Osteocyte (in vitro differentiated cells): ENCODE measurements at regions not wholly inside any gene's neighbourhood (a gene's known extent, or its start where the extent isn't known, plus 50 kb on each side); places are given as distances from the start of the nearest gene placed in this dataset.
A peak's percentile ranks its signal among the peaks of the same experiment; 100 is the strongest.

Experiments used
- DNase-seq: peaks from one replicate; pipeline ENCODE4 v3.0.0; 2021; ENCODE audit warnings: mixed read lengths; ENCODE audit not compliant: unreplicated experiment; ENCODE audit errors: extremely low spot score
- H3K27ac Mint-ChIP-seq: one replicate; pipeline ENCODE4 v1.8.0; 2021; ENCODE audit warnings: mild to moderate bottlenecking, mixed read lengths; ENCODE audit not compliant: unreplicated experiment
- H3K27me3 Mint-ChIP-seq: one replicate; pipeline ENCODE4 v1.8.0; 2021; ENCODE audit warnings: mixed read lengths; ENCODE audit not compliant: unreplicated experiment
- H3K36me3 Mint-ChIP-seq: one replicate; pipeline ENCODE4 v1.8.0; 2021; ENCODE audit warnings: mixed read lengths; ENCODE audit not compliant: unreplicated experiment
- H3K4me1 Mint-ChIP-seq: one replicate; pipeline ENCODE4 v1.8.0; 2021; ENCODE audit warnings: mixed read lengths; ENCODE audit not compliant: unreplicated experiment
- H3K4me3 Mint-ChIP-seq: one replicate; pipeline ENCODE4 v1.8.0; 2021; ENCODE audit warnings: mild to moderate bottlenecking, moderate library complexity, mixed read lengths; ENCODE audit not compliant: unreplicated experiment
- H3K9me3 Mint-ChIP-seq: one replicate; pipeline ENCODE4 v1.8.0; 2021; ENCODE audit warnings: mixed read lengths; ENCODE audit not compliant: unreplicated experiment
- TF ChIP-seq, protein P1 (sequence below): fragments of 200-600 bp; sonication (generic); IDR thresholded peaks from 2 replicates; pipeline ENCODE4 v1.5.0; 2021; ENCODE audit warnings: antibody characterized with exemption, mild to moderate bottlenecking, moderate library complexity

DNA sequence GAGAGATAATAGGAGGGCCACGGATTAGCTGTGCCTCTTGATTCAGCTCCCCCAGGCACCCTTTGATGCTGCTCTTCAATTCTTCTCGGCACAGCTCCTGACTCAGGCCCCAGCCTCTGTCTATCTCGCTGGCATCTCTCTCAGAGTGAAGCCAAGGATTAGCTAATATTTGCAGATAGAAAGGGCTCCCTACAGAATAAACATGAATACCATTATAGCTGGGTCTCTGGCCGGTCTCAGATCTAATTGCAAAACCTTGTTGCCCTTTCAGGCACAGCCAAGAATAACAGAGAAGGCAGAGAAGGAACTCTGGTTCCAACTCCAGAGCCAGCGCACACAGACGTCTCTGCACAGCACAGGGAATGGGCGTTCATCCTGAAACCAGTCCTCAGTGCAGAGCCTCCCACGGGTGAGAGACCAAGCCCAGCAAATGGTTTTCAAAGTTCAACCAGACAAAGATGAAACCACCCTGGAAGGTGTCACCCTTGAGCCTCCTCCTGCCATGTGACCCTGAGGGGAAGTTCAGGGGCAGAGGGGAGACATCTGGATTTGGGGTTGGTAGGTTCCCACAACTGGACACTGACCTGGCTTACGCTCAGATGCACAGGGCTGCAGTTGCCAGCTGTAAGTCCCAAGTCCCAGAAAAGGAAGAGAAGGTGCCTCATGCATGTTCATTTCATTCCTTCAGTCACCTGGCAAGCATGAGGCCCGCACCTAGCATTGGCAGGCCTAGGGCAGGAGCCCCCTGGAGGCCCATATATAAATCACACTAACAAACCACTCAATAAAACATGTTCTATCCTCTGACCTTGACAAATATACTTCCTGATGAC, 394.0 kb downstream of the NPHP4 start:
- no peaks in the 10 kb centered on the region for H3K4me1 Mint-ChIP-seq
- no peak overlapping the region for H3K4me3 Mint-ChIP-seq
- peaks cover 42% of the 10 kb centered on the region for H3K9me3 Mint-ChIP-seq
- H3K27me3 Mint-ChIP-seq: no peaks in the 10 kb centered on the region
- TF ChIP-seq, protein P1, sequence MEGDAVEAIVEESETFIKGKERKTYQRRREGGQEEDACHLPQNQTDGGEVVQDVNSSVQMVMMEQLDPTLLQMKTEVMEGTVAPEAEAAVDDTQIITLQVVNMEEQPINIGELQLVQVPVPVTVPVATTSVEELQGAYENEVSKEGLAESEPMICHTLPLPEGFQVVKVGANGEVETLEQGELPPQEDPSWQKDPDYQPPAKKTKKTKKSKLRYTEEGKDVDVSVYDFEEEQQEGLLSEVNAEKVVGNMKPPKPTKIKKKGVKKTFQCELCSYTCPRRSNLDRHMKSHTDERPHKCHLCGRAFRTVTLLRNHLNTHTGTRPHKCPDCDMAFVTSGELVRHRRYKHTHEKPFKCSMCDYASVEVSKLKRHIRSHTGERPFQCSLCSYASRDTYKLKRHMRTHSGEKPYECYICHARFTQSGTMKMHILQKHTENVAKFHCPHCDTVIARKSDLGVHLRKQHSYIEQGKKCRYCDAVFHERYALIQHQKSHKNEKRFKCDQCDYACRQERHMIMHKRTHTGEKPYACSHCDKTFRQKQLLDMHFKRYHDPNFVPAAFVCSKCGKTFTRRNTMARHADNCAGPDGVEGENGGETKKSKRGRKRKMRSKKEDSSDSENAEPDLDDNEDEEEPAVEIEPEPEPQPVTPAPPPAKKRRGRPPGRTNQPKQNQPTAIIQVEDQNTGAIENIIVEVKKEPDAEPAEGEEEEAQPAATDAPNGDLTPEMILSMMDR: no peak
- H3K36me3 Mint-ChIP-seq: no peaks in the 10 kb centered on the region
- H3K27ac Mint-ChIP-seq: no peak overlapping the region
- DNase-seq: peak; percentile 76

DNA sequence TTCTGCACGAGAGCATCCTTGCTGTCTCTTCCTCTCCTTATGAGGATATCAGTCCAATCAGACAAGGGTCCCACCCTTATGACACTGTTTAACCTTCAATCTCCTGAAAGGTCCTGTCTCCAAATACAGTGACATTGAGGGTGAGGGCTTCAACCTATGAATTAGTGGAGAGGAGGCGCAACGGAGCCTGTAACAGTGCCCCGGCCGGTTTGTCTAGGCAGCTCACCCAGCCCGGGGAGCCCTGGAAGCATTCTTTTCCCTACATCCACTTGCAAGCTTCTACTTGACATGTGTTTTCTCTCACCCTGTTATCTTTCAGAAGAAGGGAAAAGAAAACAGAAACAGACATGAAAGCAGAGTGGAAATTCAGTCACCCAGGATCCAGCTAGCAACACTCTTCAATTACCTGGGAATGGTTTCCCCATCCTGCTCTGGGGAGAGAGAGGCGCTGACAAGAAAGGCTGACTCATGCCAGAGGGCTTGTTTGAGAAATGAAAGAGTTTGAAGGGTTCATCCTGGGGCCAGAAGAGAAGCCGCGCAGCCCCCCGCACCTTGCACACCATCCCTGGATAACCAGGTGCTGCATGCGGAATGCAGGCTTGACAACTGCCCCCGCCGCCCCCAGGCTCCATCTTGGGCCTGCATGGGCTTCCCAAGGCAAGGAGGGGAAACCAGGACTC, 394.9 kb downstream of the NPHP4 start:
- Mint-ChIP-seq H3K27me3 (no peaks in the 10 kb centered on the region), H3K9me3 (peaks cover 35% of the 10 kb centered on the region), H3K4me1 (no peaks in the 10 kb centered on the region), H3K27ac (no peak overlapping the region), H3K36me3 (no peaks in the 10 kb centered on the region), H3K4me3 (no peak overlapping the region)
- DNase-seq: peak; percentile 71
- TF ChIP-seq, protein P1: no peak

DNA sequence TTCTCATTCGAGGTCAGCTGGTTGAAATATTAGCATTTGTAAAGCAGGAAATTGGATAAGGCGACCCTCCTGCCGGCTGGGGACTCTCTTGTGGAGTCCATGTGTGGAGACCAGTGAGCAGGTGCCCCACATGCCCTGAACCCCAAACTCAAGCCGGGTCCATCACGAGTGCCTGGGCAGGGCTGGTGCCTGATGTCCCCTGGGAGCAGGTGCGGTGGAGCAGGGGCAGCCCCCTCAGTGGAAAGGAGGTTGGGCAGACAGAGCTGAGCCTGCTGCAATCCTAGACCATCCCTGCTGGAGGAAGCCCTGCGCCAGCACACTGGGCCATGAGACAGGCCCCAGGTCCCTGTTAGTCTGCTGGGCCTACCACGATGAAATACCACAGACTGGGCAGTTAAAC, 395.6 kb downstream of the NPHP4 start:
- H3K36me3 Mint-ChIP-seq: no peaks in the 10 kb centered on the region
- no peaks in the 10 kb centered on the region for H3K27me3 Mint-ChIP-seq
- TF ChIP-seq, protein P1: no peak
- H3K9me3 Mint-ChIP-seq: peaks cover 29% of the 10 kb centered on the region
- peak; percentile 73 for DNase-seq
- no peaks in the 10 kb centered on the region for H3K4me1 Mint-ChIP-seq
- no peak overlapping the region for H3K27ac Mint-ChIP-seq
- H3K4me3 Mint-ChIP-seq: no peak overlapping the region

DNA sequence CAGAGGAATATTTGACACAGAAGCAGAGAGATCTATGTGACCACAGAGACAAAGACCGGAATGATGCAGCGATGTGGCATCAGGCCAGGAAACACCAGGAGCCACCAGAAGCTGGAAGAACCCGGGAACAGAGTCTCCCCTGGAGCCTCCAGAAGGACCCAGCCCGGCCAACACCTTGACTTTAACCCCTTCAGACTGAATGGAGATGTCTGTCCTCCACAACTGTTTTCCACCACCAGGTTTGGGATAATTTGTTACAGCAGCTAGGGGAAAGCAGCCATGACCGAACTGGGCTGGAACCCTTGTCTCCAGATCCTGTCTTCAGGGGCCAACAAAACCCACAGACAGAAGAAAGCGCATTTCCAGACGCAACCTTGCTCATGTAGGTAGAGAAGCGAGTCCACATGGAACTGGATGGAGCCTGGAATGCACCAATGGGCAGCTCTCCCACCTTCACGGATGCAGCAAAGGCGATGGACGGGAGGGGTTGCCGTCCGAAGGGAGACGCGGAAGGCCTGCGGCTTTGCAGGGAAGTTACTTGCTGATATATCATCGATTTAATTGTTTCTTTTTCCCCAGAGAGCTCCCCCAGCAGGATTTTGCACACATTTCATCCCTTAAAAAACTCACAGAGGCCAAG, 396.6 kb downstream of the NPHP4 start:
- Mint-ChIP-seq H3K27ac (no peak overlapping the region), H3K27me3 (no peaks in the 10 kb centered on the region), H3K4me3 (no peak overlapping the region), H3K9me3 (peaks cover 27% of the 10 kb centered on the region), H3K4me1 (no peaks in the 10 kb centered on the region), H3K36me3 (no peaks in the 10 kb centered on the region)
- TF ChIP-seq, protein P1: no peak
- peak; percentile 75 for DNase-seq
